SIG-M5 treated with dmso at 0.1 percent for 504 hours (cell line): ENCODE measurements at regions not wholly inside any gene's neighbourhood (a gene's known extent, or its start where the extent isn't known, plus 50 kb on each side); places are given as distances from the start of the nearest gene placed in this dataset.
"Not testable (repeated sequence)": the region's sequence is repeated elsewhere in the genome, so short reads cannot be mapped to it uniquely, and the experiment has no call there.

Source experiments
- DNase-seq: peaks from one replicate; lab custom pipeline; 2025; ENCODE audit not compliant: unreplicated experiment; lab: John Stamatoyannopoulos, UW

GRCh38 chr2:33690686-33691085, 91.6 kb upstream of the FAM98A start:
- not testable (repeated sequence) for DNase-seq

DNA sequence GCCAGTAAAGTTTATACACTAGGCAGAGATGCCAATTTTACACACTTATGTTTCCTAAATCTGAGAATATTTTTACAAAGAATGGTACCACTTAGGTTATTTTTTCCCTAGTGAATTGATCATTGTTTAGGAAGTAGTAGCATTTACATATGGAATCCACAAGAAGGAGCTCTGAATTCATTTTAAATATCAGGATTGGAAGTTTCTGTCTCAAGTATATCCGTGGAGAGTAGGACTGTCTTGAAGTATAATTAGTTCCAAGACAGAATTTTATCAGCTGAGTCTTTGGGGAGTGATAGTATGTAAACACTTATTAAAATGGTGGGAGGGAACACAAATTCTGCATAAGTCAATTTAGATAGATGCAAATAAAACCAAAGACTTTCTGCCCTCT, 82.3 kb upstream of the FAM98A start:
- DNase-seq, result peak; percentile 4

GRCh38 chr2:33680644-33681363, 81.7 kb upstream of the FAM98A start:
- DNase-seq, result no peak

GRCh38 chr2:33678436-33678835, 79.3 kb upstream of the FAM98A start:
- no peak for DNase-seq

GRCh38 chr2:33673937-33674336, 74.8 kb upstream of the FAM98A start:
- DNase-seq, result peak; percentile 9

DNA sequence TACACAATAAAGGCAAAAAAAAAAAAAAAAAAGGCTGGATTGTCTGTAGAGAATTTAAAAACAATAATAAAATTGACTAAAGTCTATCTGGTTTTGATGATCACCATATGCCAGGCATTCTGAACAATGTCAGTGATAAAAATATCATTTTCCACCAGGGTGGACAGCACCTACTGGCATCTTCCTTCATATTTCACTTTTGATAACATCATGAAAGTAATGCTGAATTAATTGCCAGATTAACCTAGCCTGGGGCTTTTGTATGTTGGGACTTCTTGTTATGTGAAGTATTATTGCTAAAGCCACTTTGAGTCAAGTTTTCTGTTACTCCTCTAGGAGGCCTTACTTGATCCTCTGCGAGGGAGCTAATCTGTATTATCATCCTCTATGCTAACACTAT, 73.8 kb upstream of the FAM98A start:
- no peak for DNase-seq

DNA sequence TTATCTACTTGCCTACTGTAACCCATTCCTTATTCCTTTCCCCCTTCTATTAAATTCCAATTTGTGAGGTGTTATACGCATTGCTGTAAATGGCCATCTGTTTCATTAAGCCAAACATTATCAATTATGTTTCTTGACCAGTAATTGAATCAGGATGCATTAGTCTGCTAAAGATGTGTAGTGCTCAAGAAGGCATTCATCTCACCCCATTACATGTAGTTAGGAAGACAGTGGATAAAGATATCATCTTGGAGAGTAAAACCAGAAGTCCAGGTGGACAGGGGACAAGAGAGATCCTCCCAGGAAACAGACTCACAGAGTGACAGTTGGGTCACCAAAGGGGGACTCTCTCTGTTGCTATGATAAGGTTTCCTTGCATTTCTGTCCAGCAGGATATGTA, 73.3 kb upstream of the FAM98A start:
- DNase-seq, result no peak

DNA sequence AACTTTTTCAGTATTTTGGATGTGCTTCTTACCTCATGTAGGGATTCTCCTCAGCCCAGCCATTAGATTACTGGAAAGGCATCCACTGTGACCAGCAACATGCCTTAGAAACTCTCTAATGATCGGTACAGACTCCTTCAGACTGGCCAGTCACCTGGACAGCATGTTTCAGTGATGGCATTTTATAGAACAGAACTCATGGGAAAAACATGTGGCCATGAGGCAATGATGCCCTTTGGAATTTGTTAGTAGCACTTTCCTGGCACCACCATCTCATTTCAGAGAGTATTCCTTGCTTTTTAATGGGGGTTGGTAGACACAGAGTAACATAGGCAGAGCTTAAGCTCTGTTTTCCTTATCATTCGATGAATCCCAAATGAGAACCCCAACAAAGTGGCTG, 72.1 kb upstream of the FAM98A start:
- DNase-seq, result no peak

GRCh38 chr2:33670392-33670937, 71.4 kb upstream of the FAM98A start:
- peak; percentile 15 for DNase-seq

DNA sequence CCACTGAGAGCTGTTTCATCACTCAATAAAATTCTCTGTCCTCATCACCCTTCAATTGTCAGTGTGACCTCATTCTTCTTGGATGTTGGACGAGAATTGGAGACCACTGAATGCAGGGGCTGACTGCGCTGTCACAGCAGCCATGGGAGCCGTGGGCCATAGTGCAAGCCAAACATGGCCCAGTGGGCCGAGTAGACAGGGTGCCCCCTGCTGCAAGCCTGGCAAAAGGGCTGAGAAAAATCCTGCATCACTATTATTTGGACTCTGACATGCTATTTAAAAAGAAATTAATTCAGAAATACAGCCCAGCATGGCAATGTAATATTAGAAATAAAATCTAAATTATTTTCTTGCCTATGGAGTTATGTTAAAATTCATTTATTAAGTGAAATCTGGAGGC, 67.8 kb upstream of the FAM98A start:
- no peak for DNase-seq

DNA sequence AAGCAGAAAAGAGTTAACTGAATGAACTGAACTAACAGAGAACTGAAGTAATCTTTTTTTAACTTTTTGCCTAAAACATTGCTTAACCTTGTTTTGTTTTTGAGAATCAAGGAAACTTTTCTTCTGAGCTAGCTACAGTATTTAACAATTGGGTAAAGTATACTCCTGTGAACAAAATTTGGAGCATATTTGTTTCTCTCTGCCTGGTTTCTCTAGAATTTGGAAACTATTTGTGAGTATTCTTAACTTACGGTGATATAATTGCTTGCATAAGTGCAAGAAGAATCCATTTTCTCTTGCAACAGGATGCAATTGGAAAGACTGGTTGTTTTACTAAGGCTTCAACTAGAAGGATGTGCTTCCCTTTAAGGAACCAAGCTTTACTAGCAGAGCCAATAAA, 65.9 kb upstream of the FAM98A start:
- no peak for DNase-seq

- DNase-seq, result no peak
Observed at GRCh38 chr2:33660416-33661123, 61.5 kb upstream of the FAM98A start.

GRCh38 chr2:33655626-33656320, 56.7 kb upstream of the FAM98A start:
- DNase-seq, result no peak

DNA sequence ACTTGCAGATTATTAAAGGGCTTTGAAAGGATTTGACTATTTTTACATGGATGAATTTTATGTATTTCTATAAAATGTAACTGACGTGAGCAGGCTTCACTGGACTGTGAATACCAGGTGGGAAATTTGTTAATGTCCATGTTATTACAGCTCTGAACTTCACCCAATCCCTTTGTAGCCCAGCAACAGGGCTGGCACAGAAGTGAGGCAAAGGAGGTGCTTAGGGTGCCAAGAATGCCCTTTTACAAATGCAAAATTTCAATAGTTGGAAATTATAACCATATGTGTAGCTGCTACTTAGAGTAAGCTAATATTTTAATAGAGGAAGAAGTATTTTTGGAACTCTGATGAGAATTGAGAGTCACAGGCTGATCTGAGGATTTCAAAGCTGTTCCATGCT, 53.7 kb upstream of the FAM98A start:
- DNase-seq, result no peak

GRCh38 chr2:33650171-33650570, 51.1 kb upstream of the FAM98A start:
- DNase-seq, result no peak
